Lower leg skin (tissue), 3 donors: ENCODE measurements at regions not wholly inside any gene's neighbourhood (a gene's known extent, or its start where the extent isn't known, plus 50 kb on each side); places are given as distances from the start of the nearest gene placed in this dataset.

Experiments
- POLR2A ChIP-seq, 2 donors: fragments of 450-650 bp; IDR thresholded peaks; one replicate each; pipeline ENCODE4 v1.6.1; 2016 to 2017; ENCODE audit warnings: antibody characterized with exemption in 2 of 2, mild to moderate bottlenecking in 1 of 2, moderate library complexity in 1 of 2
- TF ChIP-seq, protein P1 (sequence below), 3 donors: fragments of 450-650 bp; IDR thresholded peaks; one replicate each; pipeline ENCODE4 v1.5.1; 2016; ENCODE audit warnings: antibody characterized with exemption in 3 of 3, mild to moderate bottlenecking in 3 of 3, moderate library complexity in 2 of 3

- TF ChIP-seq POLR2A (IDR thresholded peaks at IDR 0.05), result no peak
- TF ChIP-seq, protein P1, sequence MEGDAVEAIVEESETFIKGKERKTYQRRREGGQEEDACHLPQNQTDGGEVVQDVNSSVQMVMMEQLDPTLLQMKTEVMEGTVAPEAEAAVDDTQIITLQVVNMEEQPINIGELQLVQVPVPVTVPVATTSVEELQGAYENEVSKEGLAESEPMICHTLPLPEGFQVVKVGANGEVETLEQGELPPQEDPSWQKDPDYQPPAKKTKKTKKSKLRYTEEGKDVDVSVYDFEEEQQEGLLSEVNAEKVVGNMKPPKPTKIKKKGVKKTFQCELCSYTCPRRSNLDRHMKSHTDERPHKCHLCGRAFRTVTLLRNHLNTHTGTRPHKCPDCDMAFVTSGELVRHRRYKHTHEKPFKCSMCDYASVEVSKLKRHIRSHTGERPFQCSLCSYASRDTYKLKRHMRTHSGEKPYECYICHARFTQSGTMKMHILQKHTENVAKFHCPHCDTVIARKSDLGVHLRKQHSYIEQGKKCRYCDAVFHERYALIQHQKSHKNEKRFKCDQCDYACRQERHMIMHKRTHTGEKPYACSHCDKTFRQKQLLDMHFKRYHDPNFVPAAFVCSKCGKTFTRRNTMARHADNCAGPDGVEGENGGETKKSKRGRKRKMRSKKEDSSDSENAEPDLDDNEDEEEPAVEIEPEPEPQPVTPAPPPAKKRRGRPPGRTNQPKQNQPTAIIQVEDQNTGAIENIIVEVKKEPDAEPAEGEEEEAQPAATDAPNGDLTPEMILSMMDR (IDR thresholded peaks at IDR 0.05), result no peak
Observed at GRCh38 chr4:137768881-137769280, 236.6 kb upstream of the PCDH18 start.
